GM23338 (cell line): ENCODE measurements at regions not wholly inside any gene's neighbourhood (a gene's known extent, or its start where the extent isn't known, plus 50 kb on each side); places are given as distances from the start of the nearest gene placed in this dataset.

ENCODE experiments used
- CREB1 ChIP-seq: fragments of 250-450 bp; sonication (Bioruptor Pico); IDR thresholded peaks from 2 replicates; pipeline ENCODE4 v1.5.0; 2020; ENCODE audit warnings: low read depth, mild to moderate bottlenecking, moderate library complexity
- CTCF ChIP-seq, 2 experiments: fragments of 200-600 bp in 1 of 2; sonication (generic) in 1 of 2; conservative IDR thresholded peaks; 2 replicates each; pipeline versions ENCODE4 v1.5.1 to v1.6.1; 2016 to 2017; ENCODE audit warnings: antibody characterized with exemption in 2 of 2, low read depth in 2 of 2, mild to moderate bottlenecking in 2 of 2, moderate library complexity in 1 of 2
- ETS1 ChIP-seq: IDR thresholded peaks from 2 replicates; pipeline ENCODE4 v1.6.1; 2016; ENCODE audit warnings: antibody characterized with exemption
- EZH2 ChIP-seq: fragments of 200-600 bp; sonication (generic); IDR thresholded peaks from one replicate; pipeline ENCODE4 v1.8.0; 2017; ENCODE audit warnings: antibody characterized with exemption, mild to moderate bottlenecking, low read depth; ENCODE audit not compliant: unreplicated experiment
- EZH2phosphoT487 ChIP-seq: fragments of 200-600 bp; sonication (generic); IDR thresholded peaks from one replicate; pipeline ENCODE4 v1.8.1; 2018; ENCODE audit warnings: antibody characterized with exemption; ENCODE audit not compliant: unreplicated experiment
- JUNB ChIP-seq: IDR thresholded peaks from one replicate; pipeline ENCODE4 v1.6.1; 2016; ENCODE audit warnings: antibody characterized with exemption; ENCODE audit not compliant: unreplicated experiment
- POLR2AphosphoS5 ChIP-seq: IDR thresholded peaks from 2 replicates; pipeline ENCODE4 v1.6.1; 2016; ENCODE audit warnings: antibody characterized with exemption, low read depth
- STAT1 ChIP-seq: IDR thresholded peaks from one replicate; pipeline ENCODE4 v1.6.1; 2016; ENCODE audit warnings: antibody characterized with exemption; ENCODE audit not compliant: unreplicated experiment
- ZNF114 ChIP-seq: fragments of 250-450 bp; sonication (Bioruptor Pico); IDR thresholded peaks from 2 replicates; pipeline ENCODE4 v1.5.0; 2020; ENCODE audit warnings: mild to moderate bottlenecking, moderate library complexity
- ZNF331 ChIP-seq: fragments of 250-450 bp; sonication (Bioruptor Pico); IDR thresholded peaks from 2 replicates; pipeline ENCODE4 v1.5.0; 2020; ENCODE audit warnings: low read depth, mild to moderate bottlenecking, moderate library complexity
- ZNF462 ChIP-seq: fragments of 250-450 bp; sonication (Bioruptor Pico); IDR thresholded peaks from 2 replicates; pipeline ENCODE4 v1.5.0; 2020; ENCODE audit warnings: mild to moderate bottlenecking, moderate library complexity

- TF ChIP-seq ZNF462 (CRISPR knock-in tag) = no peak
- TF ChIP-seq JUNB = no peak
- no peak for TF ChIP-seq CTCF (conservative IDR thresholded peaks at IDR 0.05; ENCODE audit: low read depth in 2 of 2)
- TF ChIP-seq STAT1 = no peak
- no peak for TF ChIP-seq CREB1
- no peak for TF ChIP-seq ZNF331 (CRISPR knock-in tag)
- no peak for TF ChIP-seq EZH2
- no peak for TF ChIP-seq ETS1
- no peak for TF ChIP-seq ZNF114 (CRISPR knock-in tag)
- no peak for TF ChIP-seq POLR2AphosphoS5
- TF ChIP-seq EZH2phosphoT487 = no peak
These were observed 390.7 kb downstream of the DLEU7 start (continued) for GRCh38 chr13:50452756-50453155.
